GM12892 (cell line): ENCODE measurements at regions not wholly inside any gene's neighbourhood (a gene's known extent, or its start where the extent isn't known, plus 50 kb on each side); places are given as distances from the start of the nearest gene placed in this dataset.

Experiments
- POLR2A ChIP-seq: IDR thresholded peaks from 2 replicates; pipeline ENCODE4 v1.6.1; 2011; ENCODE audit warnings: low read depth, low read length, control low read depth
- POLR2AphosphoS5 ChIP-seq: IDR thresholded peaks from 2 replicates; pipeline ENCODE4 v1.6.1; 2011; ENCODE audit warnings: low read depth, low read length, control low read depth

GRCh38 chr13:99439048-99439447 lies 62.2 kb upstream of the TM9SF2 start:
- TF ChIP-seq POLR2A, result no peak
- no peak for TF ChIP-seq POLR2AphosphoS5
